MCF 10A (cell line): ENCODE measurements at regions not wholly inside any gene's neighbourhood (a gene's known extent, or its start where the extent isn't known, plus 50 kb on each side); places are given as distances from the start of the nearest gene placed in this dataset.

Source experiments
- BruUV-seq: library from RNA; stranded (reverse); fragments of 400-500 nt; replicated peaks from 2 replicates; lab custom pipeline; 2021; lab: Mats Ljungman, UMichigan
- CTCF ChIA-PET: fragments of 300-600 bp; sonication (Branson Sonifier 250); formaldehyde crosslinking; extraction: SDS; loops from one replicate; lab custom pipeline; 2021; ENCODE audit warnings: antibody characterized with exemption, inconsistent platforms; lab: Yijun Ruan, JAX
- POLR2A ChIA-PET: fragments of 300-600, 350-650 bp; sonication (Branson Sonifier 250); formaldehyde crosslinking; extraction: SDS; loops from one replicate; lab custom pipeline; 2020; ENCODE audit warnings: antibody characterized with exemption, inconsistent platforms; lab: Yijun Ruan, JAX
- DNase-seq: peaks from one replicate; pipeline ENCODE4 v3.0.0-alpha.2; 2018; ENCODE audit not compliant: unreplicated experiment
- H3K27ac Mint-ChIP-seq: one replicate; pipeline ENCODE4 v1.8.0; 2022; ENCODE audit warnings: mild to moderate bottlenecking, low read depth, mixed read lengths; ENCODE audit not compliant: unreplicated experiment
- H3K27me3 Mint-ChIP-seq: one replicate; pipeline ENCODE4 v1.8.0; 2022; ENCODE audit warnings: mixed read lengths; ENCODE audit not compliant: insufficient read depth, unreplicated experiment
- H3K36me3 Mint-ChIP-seq: one replicate; pipeline ENCODE4 v1.8.0; 2022; ENCODE audit warnings: mild to moderate bottlenecking, moderate library complexity, mixed read lengths; ENCODE audit not compliant: insufficient read depth, unreplicated experiment
- H3K4me1 Mint-ChIP-seq: one replicate; pipeline ENCODE4 v1.8.0; 2022; ENCODE audit warnings: mixed read lengths; ENCODE audit not compliant: insufficient read depth, unreplicated experiment
- H3K4me3 Mint-ChIP-seq: one replicate; pipeline ENCODE4 v1.8.0; 2022; ENCODE audit warnings: mild to moderate bottlenecking, moderate library complexity, mixed read lengths; ENCODE audit not compliant: unreplicated experiment
- H3K9me3 Mint-ChIP-seq: one replicate; pipeline ENCODE4 v1.8.0; 2022; ENCODE audit warnings: mixed read lengths; ENCODE audit not compliant: unreplicated experiment
- CTCF ChIP-seq: fragments of 200-600 bp; IDR thresholded peaks from one replicate; pipeline ENCODE4 v1.8.0; 2022; ENCODE audit warnings: antibody characterized with exemption, mild to moderate bottlenecking; ENCODE audit not compliant: unreplicated experiment
- intact Hi-C: fragments of 100-400 bp; cut with micrococcal nuclease; formaldehyde crosslinking; loops from 2 replicates; pipeline ENCODE4 v1.14.1; 2022

GRCh38 chr3:30263925-30264313, 342.5 kb upstream of the TGFBR2 start:
- peaks cover 9% of the 10 kb centered on the region for H3K9me3 Mint-ChIP-seq
- no peak for DNase-seq
- no peak overlapping the region for H3K27ac Mint-ChIP-seq
- ChIA-PET POLR2A (no interaction called here), CTCF (interaction anchor here (0.7 to 1.8 kb wide), 2 partner anchors 66 to 988 kb away, joined by 4 to 6 read pairs; no protein-coding TSS in a partner anchor)
- intact Hi-C loops = no loop called here
- no peak for TF ChIP-seq CTCF
- no peaks in the 10 kb centered on the region for H3K27me3 Mint-ChIP-seq
- no peaks in the 10 kb centered on the region for H3K36me3 Mint-ChIP-seq
- no peak overlapping the region for H3K4me3 Mint-ChIP-seq
- no TSS peak for BruUV-seq
- peaks cover 6% of the 10 kb centered on the region for H3K4me1 Mint-ChIP-seq

DNA sequence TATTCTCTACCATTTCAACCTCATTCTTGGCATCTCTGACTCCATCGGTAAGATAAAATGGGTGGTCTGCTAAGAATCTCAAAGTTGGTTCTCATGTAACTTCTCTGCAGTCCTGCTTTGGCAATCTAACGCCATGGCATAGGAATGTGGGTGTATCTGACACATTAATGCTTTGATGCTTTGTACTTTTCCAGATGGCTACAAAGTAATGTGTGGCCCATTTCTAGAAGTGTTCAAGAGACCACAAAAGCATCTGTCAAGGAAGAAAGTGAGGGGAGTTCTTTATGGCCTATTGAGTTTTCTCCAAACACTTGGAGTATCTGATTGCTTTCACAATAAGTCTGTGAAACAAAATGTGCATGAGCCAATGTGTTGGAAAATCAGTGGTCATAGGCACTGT, 339.9 kb upstream of the TGFBR2 start:
- intact Hi-C loops = no loop called here
- BruUV-seq = no TSS peak
- H3K4me1 Mint-ChIP-seq = peaks cover 11% of the 10 kb centered on the region
- H3K9me3 Mint-ChIP-seq = peaks cover 16% of the 10 kb centered on the region
- no peak overlapping the region for H3K4me3 Mint-ChIP-seq
- H3K36me3 Mint-ChIP-seq = no peaks in the 10 kb centered on the region
- DNase-seq = no peak
- POLR2A ChIA-PET = no interaction called here
- H3K27me3 Mint-ChIP-seq = no peaks in the 10 kb centered on the region
- H3K27ac Mint-ChIP-seq = no peak overlapping the region
- CTCF ChIA-PET = no interaction called here
- TF ChIP-seq CTCF = no peak

- no peak for DNase-seq
- Mint-ChIP-seq H3K4me3 (no peak overlapping the region), H3K9me3 (peaks cover 16% of the 10 kb centered on the region), H3K27ac (no peak overlapping the region), H3K4me1 (peaks cover 11% of the 10 kb centered on the region), H3K27me3 (no peaks in the 10 kb centered on the region), H3K36me3 (no peaks in the 10 kb centered on the region)
- CTCF ChIA-PET = no interaction called here
- POLR2A ChIA-PET = interaction anchor here (0.7 to 1.3 kb wide), 2 partner anchors 8 to 11 kb away, joined by 3 to 6 read pairs; no protein-coding TSS in a partner anchor
- no peak for TF ChIP-seq CTCF
- intact Hi-C loops = no loop called here
- no TSS peak for BruUV-seq
Measured at GRCh38 chr3:30268288-30268687, 338.1 kb upstream of the TGFBR2 start.

DNA sequence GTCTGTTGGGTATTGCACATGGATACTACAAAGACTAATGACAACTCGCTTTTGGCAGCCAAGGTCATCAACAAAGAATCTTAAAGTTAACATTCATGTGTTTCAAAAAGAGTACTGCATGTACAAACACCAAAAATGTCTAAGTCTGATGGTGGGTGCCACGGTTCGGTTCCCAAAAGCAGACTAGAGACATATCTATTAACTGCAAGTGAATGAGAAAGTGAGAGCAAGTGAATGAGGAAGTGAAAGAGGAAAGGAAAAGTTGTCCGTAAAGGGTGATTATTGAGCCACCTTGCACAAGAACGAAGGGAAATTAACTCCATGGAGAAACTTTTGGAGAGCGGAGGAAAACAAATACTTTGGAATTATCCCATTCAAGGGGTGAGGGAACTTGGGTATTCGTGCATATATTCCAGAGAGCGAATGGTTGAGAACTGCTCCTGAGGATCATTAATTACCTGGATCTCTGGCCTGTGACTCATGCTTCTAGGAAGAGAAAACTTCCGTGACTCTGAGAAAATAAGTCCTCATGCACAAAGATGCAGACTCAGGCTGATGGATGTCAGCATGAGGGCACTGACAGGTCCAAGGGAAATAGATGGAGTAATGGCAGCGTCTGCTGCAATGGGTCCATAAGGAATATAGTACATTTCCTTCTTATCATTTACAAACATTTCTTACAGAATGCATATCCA, 336.5 kb upstream of the TGFBR2 start:
- no TSS peak for BruUV-seq
- Mint-ChIP-seq H3K27me3 (no peaks in the 10 kb centered on the region), H3K4me1 (peaks cover 11% of the 10 kb centered on the region), H3K27ac (no peak overlapping the region), H3K36me3 (no peaks in the 10 kb centered on the region), H3K4me3 (no peak overlapping the region), H3K9me3 (peaks cover 16% of the 10 kb centered on the region)
- CTCF ChIA-PET = no interaction called here
- DNase-seq = no peak
- no peak for TF ChIP-seq CTCF
- POLR2A ChIA-PET = no interaction called here
- intact Hi-C loops = no loop called here
